H1 (cell line): ENCODE measurements at regions not wholly inside any gene's neighbourhood (a gene's known extent, or its start where the extent isn't known, plus 50 kb on each side); places are given as distances from the start of the nearest gene placed in this dataset.

ENCODE experiments used
- CTCF ChIA-PET: fragments of 300-600 bp; sonication (Branson Sonifier 250); formaldehyde crosslinking; loops from one replicate; lab custom pipeline; 2021; ENCODE audit not compliant: partially characterized antibody; lab: Charles Lee
- POLR2A ChIA-PET: fragments of 300-600 bp; sonication (Branson Sonifier 250); formaldehyde crosslinking; loops from one replicate; lab custom pipeline; 2021; ENCODE audit warnings: inconsistent platforms; ENCODE audit not compliant: partially characterized antibody; lab: Charles Lee
- DNase-seq, 2 experiments: peaks; one replicate each; pipeline versions ENCODE4 v3.0.0 to v3.0.0-alpha.2; 2010 to 2022; ENCODE audit warnings: low spot score in 2 of 2, low read depth in 1 of 2, mixed read lengths in 1 of 2
- FAIRE-seq: peaks from 2 replicates; lab custom pipeline; 2011; peaks lifted over from hg19 to GRCh38; lab: Jason Lieb, UNC
- H2AFZ ChIP-seq: 2 replicates; pipeline ENCODE4 v1.8.1; 2012; ENCODE audit warnings: low read length, inconsistent platforms
- H2AK5ac ChIP-seq: 2 replicates; pipeline ENCODE4 v1.6.1; 2013; ENCODE audit warnings: low read depth, low read length
- H2BK120ac ChIP-seq: replicated peaks from 2 replicates; pipeline ENCODE3; 2013; ENCODE audit warnings: low read depth, low read length, inconsistent platforms
- H2BK12ac ChIP-seq: 2 replicates; pipeline ENCODE4 v1.6.1; 2013; ENCODE audit warnings: low read depth, low read length
- H2BK15ac ChIP-seq: 2 replicates; pipeline ENCODE4 v1.6.1; 2013; ENCODE audit warnings: low read length
- H2BK20ac ChIP-seq: 2 replicates; pipeline ENCODE4 v1.6.1; 2013; ENCODE audit warnings: low read length
- H2BK5ac ChIP-seq: 2 replicates; pipeline ENCODE4 v1.6.1; 2013; ENCODE audit warnings: low read depth, low read length
- H3K14ac ChIP-seq: 2 replicates; pipeline ENCODE4 v1.6.1; 2013; ENCODE audit warnings: inconsistent platforms; ENCODE audit not compliant: insufficient read length
- H3K18ac ChIP-seq: 2 replicates; pipeline ENCODE4 v1.6.1; 2013; ENCODE audit warnings: low read length; ENCODE audit errors: extremely low read depth
- H3K23ac ChIP-seq: 2 replicates; pipeline ENCODE4 v1.6.1; 2013; ENCODE audit warnings: inconsistent platforms; ENCODE audit not compliant: insufficient read length
- H3K23me2 ChIP-seq: 2 replicates; pipeline ENCODE4 v1.6.1; 2013; ENCODE audit warnings: low read depth, low read length
- H3K27ac ChIP-seq: 2 replicates; pipeline ENCODE4 v1.6.1; 2011; ENCODE audit warnings: low read depth, low read length, inconsistent platforms
- H3K27me3 ChIP-seq, 4 experiments: replicated peaks in 1 of 4; 1 replicate in 1 of 4; 2 replicates in 3 of 4; pipeline versions ENCODE4 v1.6.1 to v1.8.1; 2011 to 2013; ENCODE audit warnings: low read length in 3 of 4, mild to moderate bottlenecking in 3 of 4, inconsistent platforms in 2 of 4, mixed read lengths in 2 of 4, moderate library complexity in 1 of 4; ENCODE audit not compliant: control insufficient read depth in 3 of 4, insufficient read depth in 3 of 4; ENCODE audit errors: extremely low read depth in 1 of 4
- H3K36me3 ChIP-seq, 4 experiments: 2 replicates each; pipeline versions ENCODE4 v1.6.1 to v1.8.1; 2011 to 2013; ENCODE audit warnings: mild to moderate bottlenecking in 4 of 4, low read length in 3 of 4, moderate library complexity in 2 of 4, control low read depth in 1 of 4, inconsistent platforms in 1 of 4; ENCODE audit not compliant: insufficient read depth in 4 of 4, control insufficient read depth in 2 of 4
- H3K4ac ChIP-seq: replicated peaks from 2 replicates; pipeline ENCODE3; 2013; ENCODE audit warnings: low read length, low read depth, mixed read lengths, inconsistent platforms; ENCODE audit not compliant: insufficient read length
- H3K4me1 ChIP-seq, 4 experiments: replicated peaks in 1 of 4; 1 replicate in 1 of 4; 2 replicates in 3 of 4; pipeline versions ENCODE4 v1.6.1 to v1.8.1; 2011 to 2013; ENCODE audit warnings: low read length in 3 of 4, inconsistent platforms in 2 of 4, mixed read lengths in 1 of 4; ENCODE audit not compliant: insufficient read depth in 4 of 4, control insufficient read depth in 3 of 4
- H3K4me2 ChIP-seq, 2 experiments: 2 replicates each; pipeline versions ENCODE4 v1.6.1 to v1.8.1; 2011 to 2013; ENCODE audit warnings: low read depth in 2 of 2, low read length in 2 of 2, control low read depth in 1 of 2, inconsistent platforms in 1 of 2, mild to moderate bottlenecking in 1 of 2; ENCODE audit not compliant: insufficient read depth in 1 of 2
- H3K4me3 ChIP-seq, 4 experiments: fragments of 200-600, 300-600 bp in 1 of 4; sonication (generic), shearing (Covaris generic), sonication (Bioruptor Twin) in 1 of 4; 2 replicates each; pipeline versions ENCODE4 v1.5.1 to v1.8.1; 2011 to 2016; ENCODE audit warnings: low read length in 4 of 4, low read depth in 3 of 4, control low read depth in 2 of 4, inconsistent platforms in 2 of 4, mild to moderate bottlenecking in 2 of 4, mixed read lengths in 1 of 4, moderate library complexity in 1 of 4; ENCODE audit not compliant: insufficient read depth in 2 of 4; ENCODE audit errors: extremely low read depth in 1 of 4
- H3K56ac ChIP-seq: replicated peaks from 2 replicates; pipeline ENCODE3; 2013; ENCODE audit warnings: low read depth, mild to moderate bottlenecking, mixed read lengths, low read length, inconsistent platforms; ENCODE audit not compliant: insufficient read length
- H3K79me1 ChIP-seq: 2 replicates; pipeline ENCODE4 v1.6.1; 2013; ENCODE audit warnings: low read depth, low read length, control low read depth
- H3K79me2 ChIP-seq, 2 experiments: 2 replicates each; pipeline versions ENCODE4 v1.6.1 to v1.8.1; 2012 to 2013; ENCODE audit warnings: low read length in 2 of 2, mild to moderate bottlenecking in 2 of 2, inconsistent platforms in 1 of 2; ENCODE audit not compliant: insufficient read depth in 2 of 2, control insufficient read depth in 1 of 2
- H3K9ac ChIP-seq, 4 experiments: replicated peaks in 1 of 4; 1 replicate in 1 of 4; 2 replicates in 3 of 4; pipeline versions ENCODE4 v1.6.1 to v1.8.1; 2011 to 2013; ENCODE audit warnings: low read depth in 3 of 4, low read length in 3 of 4, control low read depth in 2 of 4, mild to moderate bottlenecking in 2 of 4, moderate library complexity in 2 of 4, inconsistent platforms in 1 of 4; ENCODE audit errors: extremely low read depth in 1 of 4
- H3K9me3 ChIP-seq, 2 experiments: 2 replicates each; pipeline versions ENCODE4 v1.6.1 to v1.8.1; 2012 to 2013; ENCODE audit warnings: mild to moderate bottlenecking in 2 of 2, moderate library complexity in 2 of 2, control low read depth in 1 of 2, inconsistent platforms in 1 of 2, low read depth in 1 of 2, low read length in 1 of 2, mixed read lengths in 1 of 2; ENCODE audit not compliant: insufficient read depth in 2 of 2
- H4K20me1 ChIP-seq, 2 experiments: replicated peaks in 1 of 2; 2 replicates each; pipeline versions ENCODE3 to v1.8.1; 2011 to 2013; ENCODE audit warnings: inconsistent platforms in 2 of 2, low read length in 2 of 2, mild to moderate bottlenecking in 1 of 2; ENCODE audit not compliant: insufficient read depth in 2 of 2, control insufficient read depth in 1 of 2
- H4K5ac ChIP-seq: 2 replicates; pipeline ENCODE4 v1.6.1; 2013; ENCODE audit warnings: low read length, low read depth, mixed read lengths, inconsistent platforms; ENCODE audit not compliant: insufficient read length
- H4K8ac ChIP-seq: 2 replicates; pipeline ENCODE4 v1.8.0; 2013; ENCODE audit warnings: mild to moderate bottlenecking, moderate library complexity, low read length, inconsistent platforms; ENCODE audit not compliant: insufficient read depth; ENCODE audit errors: extremely low read depth
- H4K91ac ChIP-seq: replicated peaks from 2 replicates; pipeline ENCODE3; 2013; ENCODE audit warnings: low read length, mixed read lengths, inconsistent platforms; ENCODE audit not compliant: insufficient read length
- ATF2 ChIP-seq: IDR thresholded peaks from 2 replicates; pipeline ENCODE4 v1.6.1; 2012; ENCODE audit warnings: low read length, inconsistent platforms
- CBX5 ChIP-seq: fragments of 300-800, 300-1000 bp; sonication (generic); IDR thresholded peaks from 2 replicates; pipeline ENCODE4 v1.7.1; 2016; ENCODE audit warnings: antibody characterized with exemption, low read length, low read depth
- CBX8 ChIP-seq: fragments of 300-800, 300-1000 bp; sonication (generic); IDR thresholded peaks from 2 replicates; pipeline ENCODE4 v1.7.1; 2016; ENCODE audit warnings: low read depth, low read length, borderline replicate concordance
- KDM5A ChIP-seq: fragments of 200-600 bp; IDR thresholded peaks from 2 replicates; pipeline ENCODE4 v1.7.1; 2012; ENCODE audit warnings: mild to moderate bottlenecking, low read length, inconsistent platforms, mixed read lengths
- MAFK ChIP-seq: IDR thresholded peaks from 2 replicates; pipeline ENCODE4 v1.6.1; 2012; ENCODE audit warnings: low read depth, mild to moderate bottlenecking, improper control_type of control experiment, low read length
- MAX ChIP-seq: IDR thresholded peaks from 2 replicates; pipeline ENCODE4 v1.6.1; 2012; ENCODE audit warnings: inconsistent platforms
- NRF1 ChIP-seq: IDR thresholded peaks from 2 replicates; pipeline ENCODE4 v1.6.1; 2011; ENCODE audit warnings: mild to moderate bottlenecking, low read depth, low read length, improper control_type of control experiment
- POLR2AphosphoS5 ChIP-seq: IDR thresholded peaks from 2 replicates; pipeline ENCODE4 v1.6.1; 2011; ENCODE audit warnings: low read depth, low read length
- RBBP5 ChIP-seq: IDR thresholded peaks from 2 replicates; pipeline ENCODE4 v1.7.1; 2012; ENCODE audit warnings: low read depth, mild to moderate bottlenecking, inconsistent platforms, low read length, moderate library complexity, borderline replicate concordance
- SAP30 ChIP-seq: fragments of 300-600 bp; sonication (generic); IDR thresholded peaks from 2 replicates; pipeline ENCODE4 v1.7.1; 2012; ENCODE audit warnings: low read length, moderate library complexity, mild to moderate bottlenecking, inconsistent platforms; ENCODE audit not compliant: insufficient read depth, insufficient replicate concordance
- SIRT6 ChIP-seq: IDR thresholded peaks from one replicate; pipeline ENCODE4 v1.7.1; 2012; ENCODE audit warnings: low read length, inconsistent platforms
- SIX5 ChIP-seq: IDR thresholded peaks from 2 replicates; pipeline ENCODE4 v1.6.1; 2011; ENCODE audit warnings: mild to moderate bottlenecking, low read depth, low read length
- SUZ12 ChIP-seq: fragments of 200-600 bp; sonication (generic); IDR thresholded peaks from 2 replicates; pipeline ENCODE4 v1.6.1; 2012; ENCODE audit warnings: mild to moderate bottlenecking, inconsistent platforms, low read length, moderate library complexity, mixed read lengths
- TEAD4 ChIP-seq: IDR thresholded peaks from 2 replicates; pipeline ENCODE4 v1.6.1; 2012; ENCODE audit warnings: low read depth, low read length, inconsistent platforms, mixed read lengths
- WGBS, 2 experiments: shearing (Covaris generic) in 1 of 2; methylation state at CpG; one replicate each; pipeline versions ENCODE4 v1.1.6 to v1.1.7; 2013 to 2015; ENCODE audit warnings: low lambda C conversion rate in 2 of 2, mixed read lengths in 2 of 2, inconsistent platforms in 1 of 2, low coverage in 1 of 2, missing lambda C conversion rate in 1 of 2; ENCODE audit not compliant: insufficient replicate concordance in 2 of 2, insufficient coverage in 1 of 2, insufficient read length in 1 of 2; ENCODE audit errors: extremely low coverage in 1 of 2, missing lambda C conversion rate in 1 of 2; 5-methylcytosine and 5-hydroxymethylcytosine counted together

- Histone ChIP-seq H2BK15ac (no peak overlapping the region), H2BK120ac (no peak overlapping the region), H4K91ac (no peak overlapping the region), H3K4me1 (no peaks in the 10 kb centered on the region), H3K23me2 (no peaks in the 10 kb centered on the region), H3K79me2 (no peaks in the 10 kb centered on the region), H2BK20ac (no peak overlapping the region), H3K23ac (no peak overlapping the region), H2AK5ac (no peak overlapping the region), H3K27ac (no peak overlapping the region), H3K36me3 (no peaks in the 10 kb centered on the region), H3K9me3 (0 out of 4 replicates have a peak, but pooled peaks cover 0 to 4% of the 10 kb centered on the region in 2 experiments), H4K8ac (no peak overlapping the region), H4K5ac (no peak overlapping the region), H2AFZ (no peak overlapping the region), H3K56ac (no peak overlapping the region), H2BK12ac (no peak overlapping the region), H3K4me2 (no peak overlapping the region), H3K4me3 (no peak overlapping the region), H3K4ac (no peak overlapping the region), H3K14ac (no peak overlapping the region), H3K9ac (no peak overlapping the region), H2BK5ac (no peak overlapping the region), H3K79me1 (no peaks in the 10 kb centered on the region), H3K18ac (no peak overlapping the region), H3K27me3 (no peaks in the 10 kb centered on the region), H4K20me1 (no peaks in the 10 kb centered on the region)
- WGBS, 2 experiments, result 97% methylated on average over 2 of the region's 2 CpGs; no CpG with 5 or more reads in 1 of the 2 experiments
- DNase-seq (no peak), FAIRE-seq (no peak)
- ChIA-PET POLR2A (no interaction called here), CTCF (no interaction called here)
- no peak for TF ChIP-seq KDM5A
- TF ChIP-seq RBBP5, result no peak
- TF ChIP-seq CBX8, result no peak
- no peak for TF ChIP-seq POLR2AphosphoS5
- no peak for TF ChIP-seq SAP30
- TF ChIP-seq ATF2, result no peak
- no peak for TF ChIP-seq MAX
- no peak for TF ChIP-seq CBX5
- TF ChIP-seq NRF1, result no peak
- TF ChIP-seq SIX5, result no peak
- TF ChIP-seq SUZ12, result no peak
- TF ChIP-seq MAFK, result no peak
- no peak for TF ChIP-seq TEAD4
- no peak for TF ChIP-seq SIRT6
Measured at GRCh38 chr12:30178916-30179315, 395.2 kb upstream of the TMTC1 start.
